Thyroid gland (tissue), 4 donors: ENCODE measurements at regions not wholly inside any gene's neighbourhood (a gene's known extent, or its start where the extent isn't known, plus 50 kb on each side); places are given as distances from the start of the nearest gene placed in this dataset.

Experiments used
- CTCF ChIP-seq, 6 experiments: fragments of 200-600 bp in 3 of 6; fragments of 450-650 bp in 3 of 6; sonication (generic) in 3 of 6; IDR thresholded peaks; one replicate each; pipeline ENCODE4 v1.5.1; 2016 to 2019; ENCODE audit warnings: antibody characterized with exemption in 6 of 6, mild to moderate bottlenecking in 2 of 6, inconsistent platforms in 1 of 6, moderate library complexity in 1 of 6
- POLR2A ChIP-seq, 2 donors: fragments of 450-650 bp; IDR thresholded peaks; one replicate each; pipeline ENCODE4 v1.6.1; 2017; ENCODE audit warnings: antibody characterized with exemption in 2 of 2, mild to moderate bottlenecking in 2 of 2, moderate library complexity in 1 of 2

DNA sequence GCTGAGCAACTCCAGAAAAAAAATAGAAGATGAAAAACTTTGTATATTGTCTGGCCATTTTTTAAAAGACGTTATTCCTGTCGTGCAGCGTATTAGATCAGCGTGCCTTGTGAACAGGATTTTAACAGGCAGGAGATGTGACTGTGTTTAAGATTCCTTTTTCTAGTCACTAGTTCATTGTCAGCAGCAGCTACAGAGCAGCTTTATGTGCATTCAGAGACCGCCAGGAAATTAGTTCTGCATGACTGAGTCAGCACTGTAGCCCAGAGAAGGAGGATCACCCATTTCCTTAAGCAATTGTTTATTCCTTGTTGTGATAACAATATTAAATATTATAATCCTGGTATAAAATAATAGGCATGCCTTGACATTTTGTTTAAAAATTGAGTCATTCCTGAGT is 75.4 kb upstream of the ADGRB3 start:
- TF ChIP-seq CTCF (IDR thresholded peaks at IDR 0.05) (no peak), POLR2A (IDR thresholded peaks at IDR 0.05) (no peak)
